ENCODE measurements at regions not wholly inside any gene's neighbourhood (a gene's known extent, or its start where the extent isn't known, plus 50 kb on each side); places are given as distances from the start of the nearest gene placed in this dataset.

DNA sequence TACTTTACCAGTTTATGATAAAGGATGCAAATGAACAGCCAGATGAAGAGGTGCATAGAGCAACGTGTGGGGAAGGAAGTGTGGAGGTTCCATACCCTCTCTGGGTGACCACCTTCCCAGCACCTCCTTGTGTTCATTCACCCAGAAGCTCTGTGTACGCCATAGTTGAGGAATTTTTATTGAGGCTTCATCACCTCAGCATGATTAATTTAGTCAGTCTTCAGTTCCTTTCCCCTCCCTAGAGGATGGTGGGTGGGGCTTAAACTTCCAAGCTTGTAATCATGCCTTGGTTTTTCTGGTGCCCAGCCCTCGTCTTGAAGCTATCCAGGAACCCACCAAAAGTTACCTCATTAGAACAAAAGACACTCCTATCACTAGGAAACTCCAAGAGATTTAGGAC is 162.7 kb downstream of the PLCE1 start:
- no peak for DNase-seq (ENCODE audit: low read depth, low spot score)
- POLR2A ChIA-PET: no interaction called here

More for the DNA sequence above, 162.7 kb downstream of the PLCE1 start:
- Histone ChIP-seq H3K4me1 (ENCODE audit: control insufficient read depth in 1 of 2, insufficient read depth in 2 of 2, low read length in 2 of 2) (no peaks in the 10 kb centered on the region), H3K9me2 (ENCODE audit: insufficient read depth) (no peaks in the 10 kb centered on the region), H4K20me1 (ENCODE audit: insufficient read depth) (no peaks in the 10 kb centered on the region), H3K9ac (ENCODE audit: low read length) (no peak overlapping the region), H3K27ac (ENCODE audit: low read depth, low read length) (no peak overlapping the region), H3K79me2 (ENCODE audit: insufficient read depth, low read length) (no peaks in the 10 kb centered on the region), H3K4me2 (ENCODE audit: low read length) (no peak overlapping the region), H3K9me3 (ENCODE audit: control insufficient read depth in 1 of 2, insufficient read depth in 1 of 2, low read depth in 1 of 2, low read length in 2 of 2) (no peaks in the 10 kb centered on the region), H3K27me3 (ENCODE audit: insufficient read depth, low read length) (no peaks in the 10 kb centered on the region), H2AFZ (ENCODE audit: low read depth, low read length, poor library complexity, severe bottlenecking) (no peak overlapping the region), H3K4me3 (replicated peaks in 1 of 2; ENCODE audit: low read depth in 1 of 2, low read length in 2 of 2) (no peak overlapping the region), H3K36me3 (ENCODE audit: control insufficient read depth in 1 of 2, insufficient read depth in 2 of 2, low read length in 2 of 2) (no peaks in the 10 kb centered on the region)
- RAD21 ChIA-PET (ENCODE audit: low non-redundant PET in 1 of 2, low total read pairs in 2 of 2, uncharacterized antibody in 2 of 2, unreplicated experiment in 2 of 2): no interaction called here
- intact Hi-C loops (cut with micrococcal nuclease): no loop called here
- no TSS peak for BruUV-seq (replicated peaks)
- no peak for ATAC-seq
- no peak for TF ChIP-seq SRF (IDR thresholded peaks at IDR 0.05; ENCODE audit: low read depth)
- TF ChIP-seq, protein P1, sequence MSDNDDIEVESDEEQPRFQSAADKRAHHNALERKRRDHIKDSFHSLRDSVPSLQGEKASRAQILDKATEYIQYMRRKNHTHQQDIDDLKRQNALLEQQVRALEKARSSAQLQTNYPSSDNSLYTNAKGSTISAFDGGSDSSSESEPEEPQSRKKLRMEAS (IDR thresholded peaks at IDR 0.05): no peak
- no peak for TF ChIP-seq EZH2 (IDR thresholded peaks at IDR 0.05)
- no peak for TF ChIP-seq TCF7L2 (IDR thresholded peaks at IDR 0.05; ENCODE audit: borderline replicate concordance, extremely low read depth, insufficient read depth, insufficient read length)
- TF ChIP-seq POLR2AphosphoS5 (IDR thresholded peaks at IDR 0.05; ENCODE audit: low read depth, low read length): no peak
- TF ChIP-seq ZFX (IDR thresholded peaks at IDR 0.05): no peak
- TF ChIP-seq, protein P2, sequence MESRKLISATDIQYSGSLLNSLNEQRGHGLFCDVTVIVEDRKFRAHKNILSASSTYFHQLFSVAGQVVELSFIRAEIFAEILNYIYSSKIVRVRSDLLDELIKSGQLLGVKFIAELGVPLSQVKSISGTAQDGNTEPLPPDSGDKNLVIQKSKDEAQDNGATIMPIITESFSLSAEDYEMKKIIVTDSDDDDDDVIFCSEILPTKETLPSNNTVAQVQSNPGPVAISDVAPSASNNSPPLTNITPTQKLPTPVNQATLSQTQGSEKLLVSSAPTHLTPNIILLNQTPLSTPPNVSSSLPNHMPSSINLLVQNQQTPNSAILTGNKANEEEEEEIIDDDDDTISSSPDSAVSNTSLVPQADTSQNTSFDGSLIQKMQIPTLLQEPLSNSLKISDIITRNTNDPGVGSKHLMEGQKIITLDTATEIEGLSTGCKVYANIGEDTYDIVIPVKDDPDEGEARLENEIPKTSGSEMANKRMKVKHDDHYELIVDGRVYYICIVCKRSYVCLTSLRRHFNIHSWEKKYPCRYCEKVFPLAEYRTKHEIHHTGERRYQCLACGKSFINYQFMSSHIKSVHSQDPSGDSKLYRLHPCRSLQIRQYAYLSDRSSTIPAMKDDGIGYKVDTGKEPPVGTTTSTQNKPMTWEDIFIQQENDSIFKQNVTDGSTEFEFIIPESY (IDR thresholded peaks at IDR 0.05; ENCODE audit: extremely low read depth, insufficient replicate concordance, low read length): no peak
- TF ChIP-seq, protein P3, sequence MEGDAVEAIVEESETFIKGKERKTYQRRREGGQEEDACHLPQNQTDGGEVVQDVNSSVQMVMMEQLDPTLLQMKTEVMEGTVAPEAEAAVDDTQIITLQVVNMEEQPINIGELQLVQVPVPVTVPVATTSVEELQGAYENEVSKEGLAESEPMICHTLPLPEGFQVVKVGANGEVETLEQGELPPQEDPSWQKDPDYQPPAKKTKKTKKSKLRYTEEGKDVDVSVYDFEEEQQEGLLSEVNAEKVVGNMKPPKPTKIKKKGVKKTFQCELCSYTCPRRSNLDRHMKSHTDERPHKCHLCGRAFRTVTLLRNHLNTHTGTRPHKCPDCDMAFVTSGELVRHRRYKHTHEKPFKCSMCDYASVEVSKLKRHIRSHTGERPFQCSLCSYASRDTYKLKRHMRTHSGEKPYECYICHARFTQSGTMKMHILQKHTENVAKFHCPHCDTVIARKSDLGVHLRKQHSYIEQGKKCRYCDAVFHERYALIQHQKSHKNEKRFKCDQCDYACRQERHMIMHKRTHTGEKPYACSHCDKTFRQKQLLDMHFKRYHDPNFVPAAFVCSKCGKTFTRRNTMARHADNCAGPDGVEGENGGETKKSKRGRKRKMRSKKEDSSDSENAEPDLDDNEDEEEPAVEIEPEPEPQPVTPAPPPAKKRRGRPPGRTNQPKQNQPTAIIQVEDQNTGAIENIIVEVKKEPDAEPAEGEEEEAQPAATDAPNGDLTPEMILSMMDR (IDR thresholded peaks at IDR 0.05 in 2 of 3, conservative IDR thresholded peaks at IDR 0.05 in 1 of 3; ENCODE audit: borderline replicate concordance in 1 of 3, insufficient read depth in 1 of 3, low read depth in 2 of 3, low read length in 2 of 3): no peak
- TF ChIP-seq SP1 (IDR thresholded peaks at IDR 0.05; ENCODE audit: low read depth): no peak
- TF ChIP-seq RAD21 (IDR thresholded peaks at IDR 0.05; ENCODE audit: low read depth): no peak
- TF ChIP-seq EGR1 (IDR thresholded peaks at IDR 0.05; ENCODE audit: low read depth): no peak
- no peak for TF ChIP-seq ELF1 (IDR thresholded peaks at IDR 0.05; ENCODE audit: borderline replicate concordance, low read depth)
- TF ChIP-seq, protein P4, sequence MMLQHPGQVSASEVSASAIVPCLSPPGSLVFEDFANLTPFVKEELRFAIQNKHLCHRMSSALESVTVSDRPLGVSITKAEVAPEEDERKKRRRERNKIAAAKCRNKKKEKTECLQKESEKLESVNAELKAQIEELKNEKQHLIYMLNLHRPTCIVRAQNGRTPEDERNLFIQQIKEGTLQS (IDR thresholded peaks at IDR 0.05): no peak
- TF ChIP-seq POLR2A (IDR thresholded peaks at IDR 0.05; ENCODE audit: borderline replicate concordance, extremely low read depth, insufficient read depth, insufficient read length): no peak
- TF ChIP-seq CBX3 (IDR thresholded peaks at IDR 0.05; ENCODE audit: low read depth): no peak
- TF ChIP-seq SIN3A (IDR thresholded peaks at IDR 0.05; ENCODE audit: low read depth): no peak
- TF ChIP-seq, protein P5, sequence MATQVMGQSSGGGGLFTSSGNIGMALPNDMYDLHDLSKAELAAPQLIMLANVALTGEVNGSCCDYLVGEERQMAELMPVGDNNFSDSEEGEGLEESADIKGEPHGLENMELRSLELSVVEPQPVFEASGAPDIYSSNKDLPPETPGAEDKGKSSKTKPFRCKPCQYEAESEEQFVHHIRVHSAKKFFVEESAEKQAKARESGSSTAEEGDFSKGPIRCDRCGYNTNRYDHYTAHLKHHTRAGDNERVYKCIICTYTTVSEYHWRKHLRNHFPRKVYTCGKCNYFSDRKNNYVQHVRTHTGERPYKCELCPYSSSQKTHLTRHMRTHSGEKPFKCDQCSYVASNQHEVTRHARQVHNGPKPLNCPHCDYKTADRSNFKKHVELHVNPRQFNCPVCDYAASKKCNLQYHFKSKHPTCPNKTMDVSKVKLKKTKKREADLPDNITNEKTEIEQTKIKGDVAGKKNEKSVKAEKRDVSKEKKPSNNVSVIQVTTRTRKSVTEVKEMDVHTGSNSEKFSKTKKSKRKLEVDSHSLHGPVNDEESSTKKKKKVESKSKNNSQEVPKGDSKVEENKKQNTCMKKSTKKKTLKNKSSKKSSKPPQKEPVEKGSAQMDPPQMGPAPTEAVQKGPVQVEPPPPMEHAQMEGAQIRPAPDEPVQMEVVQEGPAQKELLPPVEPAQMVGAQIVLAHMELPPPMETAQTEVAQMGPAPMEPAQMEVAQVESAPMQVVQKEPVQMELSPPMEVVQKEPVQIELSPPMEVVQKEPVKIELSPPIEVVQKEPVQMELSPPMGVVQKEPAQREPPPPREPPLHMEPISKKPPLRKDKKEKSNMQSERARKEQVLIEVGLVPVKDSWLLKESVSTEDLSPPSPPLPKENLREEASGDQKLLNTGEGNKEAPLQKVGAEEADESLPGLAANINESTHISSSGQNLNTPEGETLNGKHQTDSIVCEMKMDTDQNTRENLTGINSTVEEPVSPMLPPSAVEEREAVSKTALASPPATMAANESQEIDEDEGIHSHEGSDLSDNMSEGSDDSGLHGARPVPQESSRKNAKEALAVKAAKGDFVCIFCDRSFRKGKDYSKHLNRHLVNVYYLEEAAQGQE (IDR thresholded peaks at IDR 0.05; ENCODE audit: low read depth): no peak
- CTCF ChIA-PET: no interaction called here
